Ishikawa (cell line): ENCODE measurements at regions not wholly inside any gene's neighbourhood (a gene's known extent, or its start where the extent isn't known, plus 50 kb on each side); places are given as distances from the start of the nearest gene placed in this dataset.

Experiments
- EGR1 ChIP-seq: IDR thresholded peaks from 2 replicates; pipeline ENCODE4 v1.6.1; 2012
- EP300 ChIP-seq: IDR thresholded peaks from 2 replicates; pipeline ENCODE4 v1.6.1; 2012; ENCODE audit warnings: borderline replicate concordance
- FOXM1 ChIP-seq: IDR thresholded peaks from 2 replicates; pipeline ENCODE4 v1.6.1; 2012; ENCODE audit warnings: low read depth, borderline replicate concordance
- NFIC ChIP-seq: IDR thresholded peaks from 2 replicates; pipeline ENCODE4 v1.6.1; 2012
- RAD21 ChIP-seq: IDR thresholded peaks from 2 replicates; pipeline ENCODE4 v1.6.1; 2012; ENCODE audit warnings: low read depth
- TAF1 ChIP-seq: IDR thresholded peaks from 2 replicates; pipeline ENCODE4 v1.6.1; 2012; ENCODE audit warnings: low read depth, mild to moderate bottlenecking
- TEAD4 ChIP-seq: IDR thresholded peaks from 2 replicates; pipeline ENCODE4 v1.6.1; 2012
- YY1 ChIP-seq: IDR thresholded peaks from 2 replicates; pipeline ENCODE4 v1.6.1; 2012; ENCODE audit warnings: low read depth
- ZBTB7A ChIP-seq: IDR thresholded peaks from 2 replicates; pipeline ENCODE4 v1.6.1; 2012; ENCODE audit warnings: low read depth
- TF ChIP-seq, protein P1 (sequence below): IDR thresholded peaks from 2 replicates; pipeline ENCODE4 v1.6.1; 2012; ENCODE audit warnings: low read depth, mild to moderate bottlenecking
- TF ChIP-seq, protein P2 (sequence below): IDR thresholded peaks from 2 replicates; pipeline ENCODE4 v1.6.1; 2012
- TF ChIP-seq, protein P3 (sequence below): IDR thresholded peaks from 2 replicates; pipeline ENCODE4 v1.6.1; 2012

DNA sequence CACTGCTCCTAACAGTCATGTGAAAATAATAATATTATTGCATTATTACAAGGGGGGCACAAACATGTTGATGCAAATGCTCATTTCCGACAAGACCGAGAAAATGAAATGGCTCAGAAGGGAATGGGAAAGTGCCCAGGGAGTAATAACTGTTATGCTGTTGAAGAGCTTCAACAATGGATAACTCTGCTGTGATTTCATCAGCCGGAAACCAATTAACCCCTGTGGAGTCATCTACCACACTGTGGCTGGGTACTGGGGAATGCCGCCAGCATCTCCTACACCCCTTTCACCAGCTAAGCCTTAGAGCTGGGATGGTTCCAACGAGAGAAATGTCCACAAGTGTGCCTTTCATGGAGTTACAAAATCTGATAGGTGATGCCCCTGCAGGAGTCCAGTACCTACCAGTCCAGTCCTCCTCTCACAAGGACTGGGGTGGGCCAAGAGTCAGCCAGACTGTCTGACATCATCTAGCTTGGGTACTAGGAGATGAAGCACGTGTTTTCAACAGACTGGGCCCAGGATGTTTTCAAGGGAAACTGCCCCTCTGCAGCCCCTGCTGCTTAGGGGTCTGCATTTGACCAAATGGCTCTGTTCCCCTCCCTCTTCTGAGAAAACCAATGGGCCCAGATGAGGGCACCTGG is 509.3 kb upstream of the CCDC196 start:
- TF ChIP-seq RAD21: no peak
- TF ChIP-seq FOXM1: no peak
- TF ChIP-seq, protein P1, sequence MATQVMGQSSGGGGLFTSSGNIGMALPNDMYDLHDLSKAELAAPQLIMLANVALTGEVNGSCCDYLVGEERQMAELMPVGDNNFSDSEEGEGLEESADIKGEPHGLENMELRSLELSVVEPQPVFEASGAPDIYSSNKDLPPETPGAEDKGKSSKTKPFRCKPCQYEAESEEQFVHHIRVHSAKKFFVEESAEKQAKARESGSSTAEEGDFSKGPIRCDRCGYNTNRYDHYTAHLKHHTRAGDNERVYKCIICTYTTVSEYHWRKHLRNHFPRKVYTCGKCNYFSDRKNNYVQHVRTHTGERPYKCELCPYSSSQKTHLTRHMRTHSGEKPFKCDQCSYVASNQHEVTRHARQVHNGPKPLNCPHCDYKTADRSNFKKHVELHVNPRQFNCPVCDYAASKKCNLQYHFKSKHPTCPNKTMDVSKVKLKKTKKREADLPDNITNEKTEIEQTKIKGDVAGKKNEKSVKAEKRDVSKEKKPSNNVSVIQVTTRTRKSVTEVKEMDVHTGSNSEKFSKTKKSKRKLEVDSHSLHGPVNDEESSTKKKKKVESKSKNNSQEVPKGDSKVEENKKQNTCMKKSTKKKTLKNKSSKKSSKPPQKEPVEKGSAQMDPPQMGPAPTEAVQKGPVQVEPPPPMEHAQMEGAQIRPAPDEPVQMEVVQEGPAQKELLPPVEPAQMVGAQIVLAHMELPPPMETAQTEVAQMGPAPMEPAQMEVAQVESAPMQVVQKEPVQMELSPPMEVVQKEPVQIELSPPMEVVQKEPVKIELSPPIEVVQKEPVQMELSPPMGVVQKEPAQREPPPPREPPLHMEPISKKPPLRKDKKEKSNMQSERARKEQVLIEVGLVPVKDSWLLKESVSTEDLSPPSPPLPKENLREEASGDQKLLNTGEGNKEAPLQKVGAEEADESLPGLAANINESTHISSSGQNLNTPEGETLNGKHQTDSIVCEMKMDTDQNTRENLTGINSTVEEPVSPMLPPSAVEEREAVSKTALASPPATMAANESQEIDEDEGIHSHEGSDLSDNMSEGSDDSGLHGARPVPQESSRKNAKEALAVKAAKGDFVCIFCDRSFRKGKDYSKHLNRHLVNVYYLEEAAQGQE: no peak
- no peak for TF ChIP-seq EGR1
- TF ChIP-seq TAF1: no peak
- no peak for TF ChIP-seq YY1
- TF ChIP-seq EP300: no peak
- TF ChIP-seq, protein P2, sequence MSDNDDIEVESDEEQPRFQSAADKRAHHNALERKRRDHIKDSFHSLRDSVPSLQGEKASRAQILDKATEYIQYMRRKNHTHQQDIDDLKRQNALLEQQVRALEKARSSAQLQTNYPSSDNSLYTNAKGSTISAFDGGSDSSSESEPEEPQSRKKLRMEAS: no peak
- no peak for TF ChIP-seq TEAD4
- TF ChIP-seq ZBTB7A: no peak
- TF ChIP-seq, protein P3, sequence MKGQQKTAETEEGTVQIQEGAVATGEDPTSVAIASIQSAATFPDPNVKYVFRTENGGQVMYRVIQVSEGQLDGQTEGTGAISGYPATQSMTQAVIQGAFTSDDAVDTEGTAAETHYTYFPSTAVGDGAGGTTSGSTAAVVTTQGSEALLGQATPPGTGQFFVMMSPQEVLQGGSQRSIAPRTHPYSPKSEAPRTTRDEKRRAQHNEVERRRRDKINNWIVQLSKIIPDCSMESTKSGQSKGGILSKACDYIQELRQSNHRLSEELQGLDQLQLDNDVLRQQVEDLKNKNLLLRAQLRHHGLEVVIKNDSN: no peak
- TF ChIP-seq NFIC: no peak
